Stimulated activated naive CD4-positive, alpha-beta T cell (primary cell): ENCODE measurements at regions not wholly inside any gene's neighbourhood (a gene's known extent, or its start where the extent isn't known, plus 50 kb on each side); places are given as distances from the start of the nearest gene placed in this dataset.
A peak's percentile ranks its signal among the peaks of the same experiment; 100 is the strongest.

ENCODE experiments used
- DNase-seq, 6 experiments: peaks; one replicate each; lab custom pipeline; 2025; lab: John Stamatoyannopoulos, UW

DNA sequence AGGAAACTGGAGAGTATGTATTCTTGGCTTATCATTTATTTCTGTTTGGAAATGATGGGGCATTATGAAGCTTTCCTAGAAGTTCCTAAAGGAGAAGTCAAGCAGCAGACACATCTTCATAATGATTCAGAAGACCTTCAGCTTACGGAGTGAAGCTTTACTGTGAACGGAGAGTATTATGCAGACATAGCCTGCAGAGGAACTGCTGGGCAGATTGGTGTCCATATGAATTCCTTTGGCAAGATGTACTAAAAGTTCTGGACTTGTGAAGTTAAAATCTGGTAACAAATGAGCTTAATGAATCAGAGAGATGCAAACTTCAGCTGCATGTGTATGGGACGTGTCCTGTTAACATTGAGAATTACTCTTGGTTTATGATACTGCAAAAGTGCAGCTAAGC is 60.1 kb downstream of the NABP1 start:
- no peak for DNase-seq

DNA sequence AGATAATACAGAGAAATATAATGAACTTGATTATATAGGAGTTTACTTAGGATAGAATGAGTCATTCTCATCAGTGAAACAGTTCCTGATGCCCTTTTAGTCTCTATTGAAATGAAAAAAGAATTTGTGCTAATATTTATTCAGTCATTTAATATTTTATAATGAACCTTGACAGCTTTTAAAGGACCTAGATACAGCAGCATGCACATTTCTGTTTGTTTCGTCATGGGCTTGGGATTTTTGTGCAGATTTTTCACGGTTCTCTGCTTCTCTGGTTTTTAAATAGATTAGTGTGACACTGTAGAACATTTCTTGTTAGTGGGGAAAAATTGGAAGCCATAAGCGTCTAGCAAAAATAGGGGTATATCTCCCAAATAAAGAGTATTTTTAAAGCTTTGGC is 60.7 kb downstream of the NABP1 start:
- DNase-seq, result no peak

DNA sequence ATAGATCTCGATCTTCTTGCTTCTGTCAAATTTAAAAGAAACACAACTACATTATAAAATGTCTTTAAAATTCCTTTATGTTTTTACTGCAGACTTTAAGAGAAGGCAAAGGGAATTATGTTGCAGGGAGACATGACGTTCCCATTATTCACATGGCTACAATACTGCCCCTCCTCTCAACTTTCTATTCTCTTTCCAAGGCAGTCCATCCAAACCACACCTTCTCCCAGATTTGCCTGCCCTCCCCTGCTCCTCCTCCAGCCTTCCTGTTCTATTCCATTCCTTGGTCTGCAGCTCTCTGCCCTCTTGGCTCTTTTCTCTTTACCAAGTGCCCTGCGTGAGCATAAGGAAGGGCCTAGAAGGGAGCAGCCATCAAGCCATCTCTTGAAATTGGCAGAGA is 61.3 kb downstream of the NABP1 start:
- no peak for DNase-seq

DNA sequence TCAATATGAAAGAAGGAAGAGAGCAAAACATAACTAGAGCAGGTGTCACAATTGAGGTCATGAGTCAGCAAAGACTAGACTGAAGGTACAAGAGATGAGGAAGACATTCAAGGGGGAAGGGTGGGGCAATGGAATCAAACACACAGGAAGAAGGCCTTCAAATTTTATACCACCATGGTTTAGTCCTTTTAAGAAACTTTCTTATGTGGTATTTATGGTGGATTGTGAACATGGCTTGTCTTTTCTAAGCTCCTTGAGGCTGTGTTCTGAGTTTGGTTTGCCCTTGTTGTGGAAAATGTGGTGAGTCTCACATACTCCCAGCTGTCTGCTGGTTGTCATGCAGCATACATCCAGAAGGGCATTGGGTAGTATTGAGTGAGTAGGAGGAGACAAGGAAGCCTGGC is 62.1 kb downstream of the NABP1 start:
- peak in 5 of 6 experiments; percentile 9 to 77 (median 69) for DNase-seq

DNA sequence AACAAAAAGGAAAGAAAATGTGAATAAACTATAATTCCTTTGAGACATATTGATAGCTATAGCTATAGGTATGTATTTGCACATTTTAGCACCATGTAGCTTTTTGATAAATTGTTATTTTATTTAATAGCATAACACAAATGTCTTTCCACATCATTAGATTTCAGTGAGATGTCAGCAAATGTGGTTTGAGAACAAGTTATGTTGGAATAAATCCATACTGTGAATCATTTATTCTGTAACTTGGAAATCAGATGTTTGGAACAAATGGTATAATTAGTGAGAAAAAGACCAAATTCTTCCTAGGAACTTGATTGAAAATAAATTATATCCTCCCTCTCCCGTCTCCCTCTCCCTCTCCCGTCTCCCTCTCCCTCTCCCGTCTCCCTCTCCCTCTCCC is 62.8 kb downstream of the NABP1 start:
- no peak for DNase-seq

DNA sequence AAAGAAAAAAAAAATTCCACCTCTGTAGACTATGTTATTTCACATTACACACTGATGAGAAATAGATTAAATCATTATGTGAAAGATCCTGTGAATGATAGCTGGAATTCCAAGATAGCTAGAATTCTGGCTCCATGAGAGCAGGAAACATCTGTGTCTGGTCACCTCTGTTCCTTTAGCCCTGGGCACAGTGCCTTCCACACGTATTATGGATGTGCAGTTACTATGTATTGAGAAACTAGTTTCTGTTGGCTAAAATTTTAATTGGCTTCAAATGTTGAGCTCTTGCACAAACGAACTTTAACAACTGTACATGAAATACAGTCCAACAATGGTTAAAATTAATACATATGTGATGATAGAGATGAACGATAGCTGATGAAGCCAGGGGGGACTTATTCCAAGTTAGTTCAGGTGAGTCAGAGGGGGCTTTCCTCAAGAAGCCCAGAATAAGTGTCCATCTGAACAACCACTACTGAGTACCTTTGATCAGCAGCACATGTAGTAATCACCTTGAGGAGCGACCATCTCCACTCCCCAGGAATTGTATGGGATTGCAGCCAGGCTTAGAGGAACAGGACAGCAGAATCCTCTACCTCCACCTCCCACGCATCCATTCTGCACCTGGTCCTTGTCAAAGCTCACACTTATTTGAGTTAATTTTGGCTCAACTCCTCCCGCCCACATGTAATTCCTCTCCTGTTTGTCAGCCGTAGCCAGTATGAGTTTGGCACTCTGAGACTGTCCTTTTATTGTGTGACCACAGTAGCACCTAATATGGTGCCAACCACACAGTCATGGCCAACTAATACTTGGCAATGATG is 68.6 kb downstream of the NABP1 start:
- DNase-seq, result no peak

DNA sequence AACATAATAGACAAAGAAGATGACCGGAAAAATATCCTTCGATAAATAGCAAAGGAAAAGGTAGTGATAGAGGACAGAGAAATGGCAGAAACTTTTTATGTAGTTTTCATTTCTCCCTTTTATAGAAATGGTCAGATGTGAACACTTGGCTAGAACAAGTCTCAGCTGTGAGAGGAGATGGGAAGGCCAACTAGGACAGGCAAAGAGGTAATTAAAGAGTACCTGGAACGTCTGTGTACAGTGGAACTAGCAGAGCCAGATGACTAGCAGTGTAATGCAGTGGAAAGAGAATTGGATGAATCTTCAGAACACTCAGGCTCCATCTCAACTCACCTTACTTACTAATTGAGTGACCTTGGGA is 69.2 kb downstream of the NABP1 start:
- DNase-seq, result no peak

DNA sequence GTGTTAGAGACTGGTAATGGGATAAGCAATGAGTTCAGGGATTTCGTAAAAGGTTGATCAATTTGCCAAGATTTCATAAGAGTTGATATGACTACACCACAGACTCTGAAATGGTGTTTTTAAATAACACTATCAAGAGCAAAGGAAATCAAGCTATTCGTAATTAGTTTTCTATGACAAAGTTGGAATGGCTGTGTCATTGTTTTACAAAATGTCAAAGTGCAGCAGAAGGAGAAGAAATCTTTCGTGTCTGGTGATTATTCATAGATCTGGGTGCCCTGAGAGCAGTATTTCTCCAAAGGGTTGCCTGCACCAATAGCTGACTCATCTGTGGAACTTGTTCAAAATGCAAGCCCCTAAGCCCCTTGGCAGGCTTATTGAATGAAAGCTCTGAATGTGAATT is 70.1 kb downstream of the NABP1 start:
- no peak for DNase-seq

DNA sequence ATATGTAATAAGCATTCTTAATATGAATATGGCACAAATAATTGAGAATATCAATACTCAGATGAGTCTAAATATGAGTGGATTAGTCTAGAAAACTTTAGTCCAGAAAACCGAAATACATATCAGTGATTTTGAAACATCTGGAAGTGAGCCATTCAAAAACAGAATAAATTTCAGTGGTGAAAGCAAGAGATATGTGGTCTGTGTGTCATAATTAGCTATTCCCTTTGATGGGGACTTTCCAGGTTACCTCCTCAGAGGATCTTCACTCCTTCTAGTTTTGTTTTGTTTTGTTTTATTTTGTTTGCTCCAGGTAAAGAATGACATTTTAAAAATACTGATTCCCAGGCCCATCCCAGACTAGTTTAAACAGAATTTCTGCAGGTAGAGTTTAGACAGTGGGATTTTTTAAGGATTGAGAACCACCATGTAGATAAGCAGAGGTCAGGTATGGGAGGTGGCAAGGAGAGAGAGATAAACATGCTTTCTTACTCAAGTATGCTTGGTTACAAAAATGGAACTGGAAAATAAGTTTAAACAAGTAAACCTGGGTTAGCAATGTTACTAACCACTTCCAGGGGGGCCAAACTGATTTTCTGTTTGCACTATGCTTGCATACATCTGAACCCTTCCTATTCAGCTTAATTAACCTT is 70.7 kb downstream of the NABP1 start:
- DNase-seq, result no peak

DNA sequence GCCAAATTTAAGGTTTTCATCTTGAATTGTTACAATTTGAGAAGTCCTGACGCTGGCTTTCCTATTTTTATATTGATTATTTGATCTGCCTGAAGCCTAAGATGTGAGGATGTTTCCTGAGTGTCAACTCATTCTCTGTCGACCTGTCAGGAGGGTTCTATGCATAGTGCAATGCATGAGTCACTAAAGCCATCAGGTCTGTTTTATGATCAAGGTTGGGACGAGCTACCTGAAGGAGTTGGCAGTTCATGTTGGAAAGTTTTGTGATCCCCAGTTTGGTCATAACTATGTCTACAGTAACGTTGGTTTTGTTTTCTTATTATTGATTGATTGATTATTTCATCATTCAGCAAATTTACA is 71.2 kb downstream of the NABP1 start:
- DNase-seq, result no peak

DNA sequence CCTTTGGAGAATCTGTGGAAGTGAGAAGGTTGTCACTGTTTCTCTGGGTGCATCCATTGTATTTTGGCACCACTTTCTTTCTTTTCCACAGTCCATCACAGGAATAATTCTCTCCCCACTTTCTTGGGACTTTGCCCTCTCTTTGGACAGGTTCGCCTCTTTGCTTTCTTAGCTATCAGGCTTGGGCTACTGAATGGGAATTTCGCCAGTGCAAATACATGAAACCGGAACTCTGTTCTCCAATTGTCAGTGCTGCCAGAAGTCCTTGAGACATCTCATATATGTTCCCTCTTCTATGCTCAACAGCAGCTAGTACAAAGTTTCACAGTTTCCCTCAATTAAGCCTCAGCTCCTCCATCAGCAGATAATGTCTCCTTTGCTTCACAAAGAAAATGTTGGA is 76.2 kb downstream of the NABP1 start:
- no peak for DNase-seq

DNA sequence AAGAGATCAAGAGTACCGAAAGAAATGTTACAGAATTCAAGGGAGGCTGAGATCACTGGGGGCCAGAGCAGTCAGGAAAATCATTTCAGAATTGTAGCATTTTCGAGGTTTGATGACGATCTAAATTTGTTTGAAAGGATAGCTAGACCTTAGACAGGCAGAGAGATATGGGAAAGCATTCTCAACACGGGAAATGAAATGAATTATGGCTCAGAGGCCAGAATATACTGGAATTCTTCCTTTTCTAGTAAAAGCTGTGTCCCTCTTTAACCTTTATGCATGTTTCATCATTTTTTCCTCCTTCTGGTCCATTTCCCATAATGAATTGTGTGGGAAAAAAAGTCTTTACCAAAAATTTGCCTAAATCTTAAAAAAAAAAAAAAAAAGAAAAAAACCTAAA is 78.8 kb downstream of the NABP1 start:
- DNase-seq, result no peak

DNA sequence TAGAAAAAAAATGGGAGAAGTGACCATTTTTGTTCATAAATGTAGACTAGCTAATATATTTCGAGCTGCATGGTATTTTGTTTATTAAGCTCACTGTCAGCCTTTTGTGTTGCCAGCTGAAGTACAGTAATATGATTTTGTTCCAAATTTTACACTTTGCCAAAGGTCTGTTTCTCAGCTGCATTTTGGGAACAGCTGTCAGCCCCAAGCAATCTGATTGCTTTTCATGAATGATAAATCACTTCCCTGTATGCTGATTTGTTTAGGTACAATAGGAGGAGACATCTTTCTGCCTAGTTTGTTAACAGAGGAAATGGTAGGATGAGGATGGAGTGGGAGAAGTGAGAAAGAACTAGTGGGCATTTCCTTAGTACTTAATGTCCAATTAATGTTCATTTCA is 79.3 kb downstream of the NABP1 start:
- DNase-seq, result no peak

DNA sequence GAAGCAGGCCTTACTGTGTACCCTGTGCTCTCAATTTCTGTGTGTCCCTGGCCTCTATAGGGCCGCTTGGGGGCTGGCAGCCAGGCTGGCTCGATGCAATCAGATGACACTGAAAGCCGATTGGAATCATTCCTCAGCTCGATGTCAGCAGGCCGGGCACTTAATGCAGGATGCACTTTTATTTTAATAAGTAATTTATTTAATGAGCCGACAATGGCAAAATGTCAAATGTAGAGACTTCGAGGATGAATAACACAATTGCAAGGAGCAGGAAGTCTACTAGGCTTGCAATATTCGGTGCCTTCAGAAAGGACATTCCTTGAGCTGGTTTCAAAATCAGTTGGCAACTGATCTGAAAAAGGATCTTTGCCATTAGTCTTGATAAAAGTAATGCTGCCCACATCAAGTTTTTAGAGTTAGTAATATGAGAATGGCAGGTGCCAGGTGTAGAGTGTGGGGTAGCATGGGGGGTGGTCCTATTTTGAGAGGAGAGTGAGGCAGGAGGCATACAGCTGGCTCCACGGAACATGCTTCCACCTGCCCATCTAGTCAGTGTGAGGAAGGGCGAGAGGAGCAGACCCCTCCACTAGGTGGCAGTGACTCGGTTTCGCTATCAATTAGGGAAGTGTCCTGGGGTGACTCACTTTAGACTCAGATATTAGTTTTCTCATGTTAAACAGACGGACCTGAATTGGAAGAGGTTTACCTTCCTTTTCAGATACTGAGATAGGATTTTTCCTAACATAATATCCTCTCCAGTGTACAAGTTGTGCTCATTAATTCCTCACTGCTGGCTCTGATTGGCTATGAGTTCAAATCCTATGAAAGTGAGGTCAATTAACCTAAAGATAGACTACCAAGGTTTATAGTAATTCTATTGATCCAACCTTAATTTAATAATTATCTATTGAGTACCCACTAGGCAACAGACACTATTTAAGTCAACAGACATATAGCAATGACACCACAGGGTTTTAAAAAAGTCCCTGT is 80.9 kb downstream of the NABP1 start:
- peak in 3 of 6 experiments; percentile 4 to 24 (median 17) for DNase-seq

DNA sequence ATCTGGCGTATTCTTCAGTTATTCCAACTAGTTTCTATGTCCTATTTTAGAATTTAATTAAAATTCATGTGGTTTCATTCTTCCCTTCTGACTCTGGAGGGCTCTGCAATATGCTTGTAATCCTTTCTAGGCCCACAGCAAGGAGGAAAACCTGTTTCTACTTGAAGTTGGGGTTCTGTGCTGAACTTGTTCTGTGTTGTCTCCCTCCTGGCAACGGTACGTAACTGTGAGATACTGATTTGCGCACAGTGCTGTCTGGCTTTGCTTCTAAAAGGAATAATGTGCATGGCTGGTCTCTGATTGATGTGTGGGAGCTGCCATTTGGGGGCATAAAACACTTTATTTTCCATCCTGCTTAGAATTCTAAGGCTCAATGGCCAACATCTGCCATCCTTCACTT is 81.7 kb downstream of the NABP1 start:
- no peak for DNase-seq

DNA sequence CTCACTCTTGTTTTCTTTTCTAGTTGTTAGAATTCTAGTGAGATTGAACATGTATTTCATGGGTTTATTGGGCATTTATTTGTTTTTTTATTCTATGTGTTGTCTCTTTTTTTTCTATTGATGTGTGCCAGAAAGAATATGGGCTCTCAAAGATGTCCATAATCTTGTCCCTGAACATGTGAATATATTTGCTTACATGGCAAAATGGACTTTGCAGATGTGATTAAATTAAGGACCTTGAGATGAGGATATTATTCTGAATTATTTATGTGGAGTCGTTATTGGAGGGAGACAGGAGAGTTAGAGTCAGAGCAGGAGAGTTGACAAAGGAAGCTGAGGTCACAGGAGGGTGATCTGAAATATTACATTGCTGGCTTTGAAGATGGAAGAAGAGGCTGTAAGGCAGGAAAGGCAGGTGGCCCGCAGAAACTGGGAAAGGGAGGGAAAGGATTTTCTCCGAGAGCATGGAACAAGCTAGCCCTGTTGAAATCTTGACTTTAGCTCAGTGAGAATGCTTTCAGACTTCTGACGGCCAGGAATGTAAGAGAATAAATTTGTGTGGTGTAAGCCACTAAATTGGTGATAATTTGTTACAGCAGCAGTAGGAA is 82.8 kb downstream of the NABP1 start:
- DNase-seq, result no peak

DNA sequence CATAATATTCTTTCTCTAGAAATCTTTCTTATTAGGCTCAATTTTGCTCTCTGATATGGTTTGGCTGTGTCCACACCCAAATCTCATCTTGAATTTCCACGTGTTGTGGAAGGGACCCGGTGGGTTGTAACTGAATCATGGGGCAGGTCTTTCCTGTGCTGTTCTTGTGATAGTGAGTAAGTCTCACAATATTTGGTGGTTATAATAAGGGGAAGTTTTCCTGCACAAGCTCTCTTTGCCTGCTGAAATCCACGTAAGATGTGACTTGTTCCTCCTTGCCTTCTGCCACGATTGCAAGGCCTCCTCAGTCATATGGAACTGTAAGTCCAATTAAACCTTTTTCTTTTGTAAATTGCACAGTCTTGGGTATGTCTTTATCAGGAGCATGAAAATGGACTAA is 73.8 kb downstream of the CAVIN2 start:
- DNase-seq, result no peak

DNA sequence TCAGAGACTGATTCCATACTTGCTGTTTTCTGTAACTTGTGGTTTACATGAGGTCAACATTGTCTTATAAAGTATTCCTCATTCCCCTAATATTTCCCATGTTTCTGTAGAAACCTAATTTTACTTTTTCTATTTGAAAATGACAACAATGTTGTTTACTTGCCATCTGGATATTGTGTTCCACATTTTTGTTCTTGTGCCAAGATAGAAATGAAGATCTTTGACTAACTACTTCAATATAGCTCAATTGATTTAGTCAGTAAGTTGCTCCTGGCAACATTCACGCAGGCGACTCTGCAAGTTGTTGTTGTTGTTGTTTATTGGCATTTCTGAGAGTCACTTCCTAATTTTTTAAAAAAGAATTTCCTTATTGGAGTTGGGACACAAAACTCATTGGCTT is 69.5 kb downstream of the CAVIN2 start:
- no peak for DNase-seq

DNA sequence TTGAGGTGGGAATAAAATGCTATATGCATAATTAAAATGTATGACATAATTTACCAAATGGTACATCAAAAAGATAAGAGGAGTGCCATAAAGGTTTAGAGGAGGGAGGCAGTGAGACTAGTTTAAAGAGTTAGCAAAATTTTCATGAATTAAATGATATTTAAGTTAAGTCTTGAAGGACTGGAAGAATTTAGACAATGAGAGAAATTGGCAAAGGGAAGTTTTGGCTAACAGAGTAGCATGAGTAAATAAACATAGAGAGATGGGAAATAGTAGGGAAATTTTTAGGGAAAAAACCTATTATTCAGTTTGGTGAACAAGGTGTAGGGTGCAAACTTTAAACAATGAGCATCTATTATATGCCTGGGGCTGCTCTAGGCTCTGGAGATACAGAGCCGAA is 68.8 kb downstream of the CAVIN2 start:
- no peak for DNase-seq

DNA sequence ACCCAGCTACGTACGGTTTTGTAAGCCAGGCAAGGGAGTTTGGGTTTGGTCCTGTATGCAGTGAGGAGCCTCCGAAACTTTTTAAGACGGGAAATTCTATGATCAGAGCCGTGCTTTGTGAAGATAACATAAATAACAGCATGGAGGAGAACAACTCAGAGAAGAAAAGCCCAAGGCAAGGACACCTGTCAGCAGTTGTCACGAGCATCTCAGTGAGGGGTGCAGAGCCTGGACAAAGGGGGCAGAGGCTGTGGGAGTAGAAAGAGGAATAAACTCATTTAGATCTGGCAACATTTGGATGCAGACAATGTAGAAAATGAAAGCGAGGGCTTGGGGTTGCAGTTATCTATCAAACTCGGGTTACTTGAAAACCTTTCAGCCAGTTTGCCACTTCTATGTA is 64.5 kb downstream of the CAVIN2 start:
- DNase-seq, result no peak

DNA sequence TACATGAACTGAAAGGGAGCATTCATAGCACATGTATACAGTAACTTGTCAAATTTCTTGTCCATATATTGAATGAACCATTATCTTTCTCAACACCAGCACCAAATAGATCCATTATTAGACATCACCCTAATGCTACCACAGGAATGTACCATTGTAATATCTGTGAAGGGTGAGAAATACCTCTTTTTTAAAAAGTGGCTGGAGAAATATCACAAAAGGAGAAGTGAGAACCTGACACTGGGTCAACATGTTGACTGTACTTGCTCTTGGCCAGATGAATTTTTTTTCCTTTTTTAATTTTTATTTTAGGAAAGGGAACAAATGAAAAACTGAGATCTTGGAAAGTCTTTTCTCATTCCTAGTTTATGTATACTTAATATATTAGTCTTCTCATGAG is 63.5 kb downstream of the CAVIN2 start:
- no peak for DNase-seq
